IMR-90 (cell line): ENCODE measurements at regions not wholly inside any gene's neighbourhood (a gene's known extent, or its start where the extent isn't known, plus 50 kb on each side); places are given as distances from the start of the nearest gene placed in this dataset.

Source experiments
- BHLHE40 ChIP-seq: fragments of 150-350 bp; IDR thresholded peaks from 2 replicates; pipeline ENCODE4 v1.6.1; 2016; ENCODE audit warnings: mild to moderate bottlenecking, low read depth, low read length
- TF ChIP-seq, protein P1 (sequence below): conservative IDR thresholded peaks from 2 replicates; pipeline ENCODE4 v1.5.1; 2012; ENCODE audit warnings: mild to moderate bottlenecking, low read depth, low read length, improper control_type of control experiment

DNA sequence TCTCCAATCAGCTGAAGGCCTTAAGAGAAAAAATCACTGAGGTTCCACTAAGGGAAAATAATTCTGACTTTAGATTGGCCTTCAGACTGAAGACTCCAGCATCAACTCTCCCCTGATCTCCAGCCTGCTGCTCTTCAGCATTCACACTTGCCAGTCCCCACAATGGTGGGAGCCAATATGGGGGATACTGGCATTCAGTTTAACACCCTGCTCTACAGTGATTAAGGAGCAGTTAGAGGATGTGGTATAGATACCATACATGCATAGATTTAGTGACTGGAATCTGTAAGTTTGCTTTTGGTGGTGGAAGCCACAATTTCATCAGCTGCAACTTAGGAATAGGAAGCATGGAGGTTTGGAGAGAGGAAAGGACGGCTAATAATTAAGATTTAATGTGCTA, 2017.7 kb upstream of the CDH6 start:
- no peak for TF ChIP-seq BHLHE40
- TF ChIP-seq, protein P1, sequence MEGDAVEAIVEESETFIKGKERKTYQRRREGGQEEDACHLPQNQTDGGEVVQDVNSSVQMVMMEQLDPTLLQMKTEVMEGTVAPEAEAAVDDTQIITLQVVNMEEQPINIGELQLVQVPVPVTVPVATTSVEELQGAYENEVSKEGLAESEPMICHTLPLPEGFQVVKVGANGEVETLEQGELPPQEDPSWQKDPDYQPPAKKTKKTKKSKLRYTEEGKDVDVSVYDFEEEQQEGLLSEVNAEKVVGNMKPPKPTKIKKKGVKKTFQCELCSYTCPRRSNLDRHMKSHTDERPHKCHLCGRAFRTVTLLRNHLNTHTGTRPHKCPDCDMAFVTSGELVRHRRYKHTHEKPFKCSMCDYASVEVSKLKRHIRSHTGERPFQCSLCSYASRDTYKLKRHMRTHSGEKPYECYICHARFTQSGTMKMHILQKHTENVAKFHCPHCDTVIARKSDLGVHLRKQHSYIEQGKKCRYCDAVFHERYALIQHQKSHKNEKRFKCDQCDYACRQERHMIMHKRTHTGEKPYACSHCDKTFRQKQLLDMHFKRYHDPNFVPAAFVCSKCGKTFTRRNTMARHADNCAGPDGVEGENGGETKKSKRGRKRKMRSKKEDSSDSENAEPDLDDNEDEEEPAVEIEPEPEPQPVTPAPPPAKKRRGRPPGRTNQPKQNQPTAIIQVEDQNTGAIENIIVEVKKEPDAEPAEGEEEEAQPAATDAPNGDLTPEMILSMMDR = no peak
